Hindlimb muscle (tissue), 1 donor: ENCODE measurements at regions not wholly inside any gene's neighbourhood (a gene's known extent, or its start where the extent isn't known, plus 50 kb on each side); places are given as distances from the start of the nearest gene placed in this dataset.

Source experiments
- DNase-seq: peaks from one replicate; pipeline ENCODE4 v3.0.0-alpha.2; 2013

GRCh38 chr13:68467160-68467559 lies 1237.0 kb upstream of the PCDH9 start:
- no peak for DNase-seq

- no peak for DNase-seq
These were observed 1210.7 kb upstream of the PCDH9 start for GRCh38 chr13:68440874-68441273.

- no peak for DNase-seq
These were observed 1209.7 kb upstream of the PCDH9 start for GRCh38 chr13:68439817-68440216.

GRCh38 chr13:68428292-68428691 lies 1198.2 kb upstream of the PCDH9 start:
- no peak for DNase-seq

GRCh38 chr13:68417801-68418200 lies 1187.7 kb upstream of the PCDH9 start:
- no peak for DNase-seq

GRCh38 chr13:68410007-68410406 lies 1179.9 kb upstream of the PCDH9 start:
- DNase-seq: no peak

- DNase-seq: no peak
These were observed 1160.9 kb upstream of the PCDH9 start for GRCh38 chr13:68390987-68391386.

- DNase-seq: no peak
These were observed 1156.7 kb upstream of the PCDH9 start for GRCh38 chr13:68386808-68387207.

GRCh38 chr13:68380041-68380973 lies 1150.2 kb upstream of the PCDH9 start:
- no peak for DNase-seq

- no peak for DNase-seq
These were observed 1148.2 kb upstream of the PCDH9 start for GRCh38 chr13:68378294-68378693.

GRCh38 chr13:68375004-68375403 lies 1144.9 kb upstream of the PCDH9 start:
- no peak for DNase-seq

GRCh38 chr13:68369739-68370138 lies 1139.6 kb upstream of the PCDH9 start:
- no peak for DNase-seq

GRCh38 chr13:68368922-68369321 lies 1138.8 kb upstream of the PCDH9 start:
- no peak for DNase-seq

GRCh38 chr13:68359105-68359504 lies 1129.0 kb upstream of the PCDH9 start:
- no peak for DNase-seq

GRCh38 chr13:68358294-68358705 lies 1128.2 kb upstream of the PCDH9 start:
- DNase-seq: peak; percentile 34

- DNase-seq: no peak
These were observed 1120.4 kb upstream of the PCDH9 start for GRCh38 chr13:68350554-68350953.

- DNase-seq: no peak
These were observed 1117.1 kb upstream of the PCDH9 start for GRCh38 chr13:68347220-68347619.

GRCh38 chr13:68345963-68346531 lies 1115.9 kb upstream of the PCDH9 start:
- DNase-seq: no peak

GRCh38 chr13:68323124-68323523 lies 1093.0 kb upstream of the PCDH9 start:
- DNase-seq: no peak

GRCh38 chr13:68319384-68319783 lies 1089.2 kb upstream of the PCDH9 start:
- no peak for DNase-seq

GRCh38 chr13:68304286-68304893 lies 1074.3 kb upstream of the PCDH9 start:
- peak; percentile 6 for DNase-seq

GRCh38 chr13:68293631-68294030 lies 1063.5 kb upstream of the PCDH9 start:
- no peak for DNase-seq

GRCh38 chr13:68292601-68293000 lies 1062.5 kb upstream of the PCDH9 start:
- no peak for DNase-seq

GRCh38 chr13:68291595-68291994 lies 1061.5 kb upstream of the PCDH9 start:
- DNase-seq: no peak
